Neural cell (in vitro differentiated cells): ENCODE measurements at regions not wholly inside any gene's neighbourhood (a gene's known extent, or its start where the extent isn't known, plus 50 kb on each side); places are given as distances from the start of the nearest gene placed in this dataset.

Experiments used
- EP300 ChIP-seq: fragments of 450-650 bp; conservative IDR thresholded peaks from 2 replicates; pipeline ENCODE4 v1.6.1; 2014; ENCODE audit warnings: antibody characterized with exemption, mild to moderate bottlenecking, moderate library complexity; ENCODE audit not compliant: poor library complexity, severe bottlenecking
- EZH2 ChIP-seq: fragments of 200-600, 300-800 bp; shearing (Covaris generic), sonication (generic); IDR thresholded peaks from 2 replicates; pipeline ENCODE4 v1.6.1; 2014; ENCODE audit warnings: antibody characterized with exemption, low read length, borderline replicate concordance, mild to moderate bottlenecking; ENCODE audit not compliant: insufficient read depth, poor library complexity, severe bottlenecking
- POLR2AphosphoS5 ChIP-seq: IDR thresholded peaks from 2 replicates; pipeline ENCODE4 v1.6.1; 2012
- REST ChIP-seq: IDR thresholded peaks from 2 replicates; pipeline ENCODE4 v1.6.1; 2012; ENCODE audit warnings: borderline replicate concordance
- TF ChIP-seq, protein P1 (sequence below): fragments of 450-650 bp; IDR thresholded peaks from 2 replicates; pipeline ENCODE4 v1.5.1; 2014; ENCODE audit warnings: antibody characterized with exemption, mild to moderate bottlenecking, moderate library complexity; ENCODE audit not compliant: poor library complexity, severe bottlenecking

GRCh38 chr7:68050627-68051026, 1054.0 kb downstream of the TYW1 start:
- no peak for TF ChIP-seq REST
- no peak for TF ChIP-seq EZH2
- TF ChIP-seq, protein P1, sequence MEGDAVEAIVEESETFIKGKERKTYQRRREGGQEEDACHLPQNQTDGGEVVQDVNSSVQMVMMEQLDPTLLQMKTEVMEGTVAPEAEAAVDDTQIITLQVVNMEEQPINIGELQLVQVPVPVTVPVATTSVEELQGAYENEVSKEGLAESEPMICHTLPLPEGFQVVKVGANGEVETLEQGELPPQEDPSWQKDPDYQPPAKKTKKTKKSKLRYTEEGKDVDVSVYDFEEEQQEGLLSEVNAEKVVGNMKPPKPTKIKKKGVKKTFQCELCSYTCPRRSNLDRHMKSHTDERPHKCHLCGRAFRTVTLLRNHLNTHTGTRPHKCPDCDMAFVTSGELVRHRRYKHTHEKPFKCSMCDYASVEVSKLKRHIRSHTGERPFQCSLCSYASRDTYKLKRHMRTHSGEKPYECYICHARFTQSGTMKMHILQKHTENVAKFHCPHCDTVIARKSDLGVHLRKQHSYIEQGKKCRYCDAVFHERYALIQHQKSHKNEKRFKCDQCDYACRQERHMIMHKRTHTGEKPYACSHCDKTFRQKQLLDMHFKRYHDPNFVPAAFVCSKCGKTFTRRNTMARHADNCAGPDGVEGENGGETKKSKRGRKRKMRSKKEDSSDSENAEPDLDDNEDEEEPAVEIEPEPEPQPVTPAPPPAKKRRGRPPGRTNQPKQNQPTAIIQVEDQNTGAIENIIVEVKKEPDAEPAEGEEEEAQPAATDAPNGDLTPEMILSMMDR, result no peak
- TF ChIP-seq EP300, result no peak
- no peak for TF ChIP-seq POLR2AphosphoS5
